ENCODE measurements at regions not wholly inside any gene's neighbourhood (a gene's known extent, or its start where the extent isn't known, plus 50 kb on each side); places are given as distances from the start of the nearest gene placed in this dataset.

- TF ChIP-seq DEAF1 (CRISPR knock-in tag; IDR thresholded peaks at IDR 0.05), result no peak
- no peak for TF ChIP-seq ZFP36 (IDR thresholded peaks at IDR 0.05; ENCODE audit: low read depth, low read length, partially characterized antibody)
- TF ChIP-seq MYBL2 (IDR thresholded peaks at IDR 0.05; ENCODE audit: low read depth), result no peak
- no peak for TF ChIP-seq MYBL2 (CRISPR knock-in tag; IDR thresholded peaks at IDR 0.05; ENCODE audit: borderline replicate concordance)
- TF ChIP-seq SIRT6 (IDR thresholded peaks at IDR 0.05; ENCODE audit: low read depth, low read length), result no peak
- TF ChIP-seq TRIM24 (IDR thresholded peaks at IDR 0.05), result no peak
- TF ChIP-seq NCOA1 (IDR thresholded peaks at IDR 0.05; ENCODE audit: low read depth), result no peak
- TF ChIP-seq ATF7 (IDR thresholded peaks at IDR 0.05), result no peak
- no peak for TF ChIP-seq NR1H2 (CRISPR knock-in tag; IDR thresholded peaks at IDR 0.05)
These were observed 151.3 kb downstream of the USP46 start (continued) for GRCh38 chr4:52507774-52508173.

GRCh38 chr4:52510939-52511565, 148.0 kb downstream of the USP46 start:
- H3K36me3 ChIP-seq (ENCODE audit: control insufficient read depth, insufficient read depth, low read length), result no peaks in the 10 kb centered on the region
- FAIRE-seq (no peak), DNase-seq (ENCODE audit: extremely low read depth in 1 of 4, low spot score in 3 of 4) (no peak), ATAC-seq (no peak)
- H3K79me2 ChIP-seq (ENCODE audit: control insufficient read depth, insufficient read depth, low read length), result no peaks in the 10 kb centered on the region
- BruUV-seq (replicated peaks), result no TSS peak
- H4K20me1 ChIP-seq (replicated peaks; ENCODE audit: control insufficient read depth, insufficient read depth, low read length), result no peaks in the 10 kb centered on the region
- intact Hi-C loops (cut with micrococcal nuclease) (no loop called here), in situ Hi-C loops (cut with MboI) (no loop called here)
- WGBS (ENCODE audit: insufficient coverage, low coverage, missing lambda C conversion rate), result 0% methylated on average over 3 of the region's 3 CpGs
- no peak overlapping the region for H2AFZ ChIP-seq (ENCODE audit: low read depth, low read length)
- no peaks in the 10 kb centered on the region for H3K27me3 ChIP-seq (ENCODE audit: control insufficient read depth in 2 of 2, insufficient read depth in 2 of 2, low read length in 2 of 2)
- no peaks in the 10 kb centered on the region for H3K9me1 ChIP-seq (ENCODE audit: control insufficient read depth, insufficient read depth, low read length)
- H3K9me3 ChIP-seq (replicated peaks; ENCODE audit: control insufficient read depth, insufficient read depth, low read depth, low read length), result no peaks in the 10 kb centered on the region
- ChIA-PET POLR2A (interaction anchor here (0.5 to 0.6 kb wide), 3 partner anchors 38 to 446 kb away, joined by 3 to 4 read pairs (median 3); no protein-coding TSS in a partner anchor), CTCF (ENCODE audit: low intra/inter-chr PET ratio) (no interaction called here)
- no peak overlapping the region for H3K9ac ChIP-seq (ENCODE audit: insufficient read depth in 1 of 2, low read depth in 2 of 2, low read length in 2 of 2)
- no peak for TF ChIP-seq ZNF224 (CRISPR knock-in tag; IDR thresholded peaks at IDR 0.05)
- TF ChIP-seq EZH2 (IDR thresholded peaks at IDR 0.05; ENCODE audit: borderline replicate concordance, low read depth, low read length), result no peak
- no peak for TF ChIP-seq SMARCA4 (IDR thresholded peaks at IDR 0.05)
- no peak for TF ChIP-seq ZSCAN29 (IDR thresholded peaks at IDR 0.05)
- TF ChIP-seq EHMT2 (IDR thresholded peaks at IDR 0.05), result no peak
- TF ChIP-seq KLF13 (tag; IDR thresholded peaks at IDR 0.05; ENCODE audit: borderline replicate concordance, low read depth), result no peak
- no peak for TF ChIP-seq ZFP91 (CRISPR knock-in tag; IDR thresholded peaks at IDR 0.05)
- TF ChIP-seq XRCC5 (IDR thresholded peaks at IDR 0.05; ENCODE audit: low read depth, low read length), result no peak
- TF ChIP-seq ADNP (tag; IDR thresholded peaks at IDR 0.05), result no peak
- no peak for TF ChIP-seq KLF16 (IDR thresholded peaks at IDR 0.05)
- no peak for TF ChIP-seq SLC30A9 (CRISPR knock-in tag; IDR thresholded peaks at IDR 0.05)
- no peak overlapping the region for H3K4me3 ChIP-seq
- H3K27ac ChIP-seq (ENCODE audit: extremely low read depth, low read depth, low read length), result no peak overlapping the region
- H3K4me1 ChIP-seq (replicated peaks in 1 of 2; ENCODE audit: control insufficient read depth in 2 of 2, insufficient read depth in 2 of 2, low read length in 2 of 2), result no peaks in the 10 kb centered on the region
- H3K4me2 ChIP-seq (ENCODE audit: insufficient read depth, low read length), result no peak overlapping the region
